Stomach (tissue), 8 donors: ENCODE measurements at regions not wholly inside any gene's neighbourhood (a gene's known extent, or its start where the extent isn't known, plus 50 kb on each side); places are given as distances from the start of the nearest gene placed in this dataset.

Experiments
- DNase-seq, 2 donors: peaks; one replicate each; pipeline versions ENCODE4 v3.0.0 to v3.0.0-alpha.2; 2013 to 2019
- H3K27ac ChIP-seq, 5 donors: fragments of 200-600 bp in 4 of 5; sonication (generic) in 4 of 5; one replicate each; pipeline ENCODE4 v1.5.1; 2013 to 2019; ENCODE audit warnings: mild to moderate bottlenecking in 1 of 5, moderate library complexity in 1 of 5
- H3K27me3 ChIP-seq, 3 donors: fragments of 200-600 bp; sonication (generic); one replicate each; pipeline ENCODE4 v1.5.1; 2017 to 2019; ENCODE audit warnings: mixed run types in 1 of 3
- H3K36me3 ChIP-seq, 4 donors: fragments of 200-600 bp; sonication (generic); 1 replicate in 3 of 4; 2 replicates in 1 of 4; pipeline ENCODE4 v1.5.1; 2016 to 2019
- H3K4me1 ChIP-seq, 4 donors: fragments of 200-600 bp; sonication (generic); one replicate each; pipeline ENCODE4 v1.5.1; 2016 to 2019
- H3K4me3 ChIP-seq, 4 donors: fragments of 200-600 bp; sonication (generic) in 3 of 4; one replicate each; pipeline ENCODE4 v1.5.1; 2016 to 2019; ENCODE audit warnings: mild to moderate bottlenecking in 1 of 4
- H3K9me3 ChIP-seq, 4 donors: fragments of 200-600 bp; sonication (generic); one replicate each; pipeline ENCODE4 v1.5.1; 2016 to 2019
- CTCF ChIP-seq, 7 experiments: fragments of 450-650 bp in 4 of 7; fragments of 200-600 bp in 3 of 7; sonication (generic) in 3 of 7; IDR thresholded peaks; one replicate each; pipeline ENCODE4 v1.5.1; 2016 to 2019; ENCODE audit warnings: antibody characterized with exemption in 7 of 7, control low read depth in 2 of 7, mild to moderate bottlenecking in 1 of 7
- EP300 ChIP-seq: sonication (generic); formaldehyde crosslinking; IDR thresholded peaks from one replicate; pipeline ENCODE4 v1.6.1; 2017; ENCODE audit warnings: antibody characterized with exemption
- POLR2A ChIP-seq, 4 donors: fragments of 450-650 bp; IDR thresholded peaks; one replicate each; pipeline ENCODE4 v1.6.1; 2016; ENCODE audit warnings: antibody characterized with exemption in 4 of 4, control low read depth in 2 of 4, mild to moderate bottlenecking in 1 of 4, moderate library complexity in 1 of 4
- POLR2AphosphoS5 ChIP-seq, 3 donors: sonication (generic); formaldehyde crosslinking; IDR thresholded peaks; one replicate each; pipeline ENCODE4 v1.6.1; 2016; ENCODE audit warnings: antibody characterized with exemption in 3 of 3
- WGBS, 5 donors: extraction: QIAGEN DNeasy Blood & Tissue Kit in 3 of 5; methylation state at CpG; one replicate each; pipeline versions ENCODE4 v1.1.5 to v1.1.7; 2013 to 2018; 5-methylcytosine and 5-hydroxymethylcytosine counted together
- intact Hi-C: fragments of 100-400 bp; cut with DNase I; formaldehyde crosslinking; loops from one replicate; pipeline ENCODE4 v1.15.1; 2023; ENCODE audit warnings: low total_unique reads
- donor health status: healthy with polysubstance abuse.
- donor health status: Bipolar disorder and iron deficiency.
- donor health status: healthy.

- no peak for DNase-seq
- Histone ChIP-seq H3K4me3 (no peak overlapping the region), H3K27ac (no peak overlapping the region), H3K36me3 (no peaks in the 10 kb centered on the region), H3K27me3 (peaks cover 0 to 30% (median 0%) of the 10 kb centered on the region in 3 donors), H3K4me1 (no peaks in the 10 kb centered on the region), H3K9me3 (no peaks in the 10 kb centered on the region)
- 77 to 88% (median 80%) methylated on average over 4 of the region's 4 CpGs for WGBS, 5 donors
- intact Hi-C loops: no loop called here
- TF ChIP-seq EP300: no peak
- no peak for TF ChIP-seq POLR2A (IDR thresholded peaks at IDR 0.05)
- no peak for TF ChIP-seq CTCF (IDR thresholded peaks at IDR 0.05)
- no peak for TF ChIP-seq POLR2AphosphoS5 (IDR thresholded peaks at IDR 0.05)
These were observed 476.0 kb upstream of the ASIC2 start for GRCh38 chr17:33769066-33769465.

- Histone ChIP-seq H3K36me3 (no peaks in the 10 kb centered on the region), H3K27me3 (peaks cover 0 to 39% (median 8%) of the 10 kb centered on the region in 3 donors), H3K4me3 (no peak overlapping the region), H3K4me1 (no peaks in the 10 kb centered on the region), H3K27ac (no peak overlapping the region), H3K9me3 (no peaks in the 10 kb centered on the region)
- TF ChIP-seq CTCF (IDR thresholded peaks at IDR 0.05) (no peak), POLR2AphosphoS5 (IDR thresholded peaks at IDR 0.05) (no peak), POLR2A (IDR thresholded peaks at IDR 0.05) (no peak), EP300 (no peak)
- intact Hi-C loops: no loop called here
- DNase-seq: no peak
- 63 to 88% (median 80%) methylated on average over 4 of the region's 4 CpGs for WGBS, 5 donors
These were observed 478.8 kb upstream of the CCL2 start for GRCh38 chr17:33776304-33776703.

- no peak overlapping the region for H3K4me3 ChIP-seq
- H3K27ac ChIP-seq: no peak overlapping the region
- H3K9me3 ChIP-seq: no peaks in the 10 kb centered on the region
- H3K27me3 ChIP-seq: peaks cover 0 to 39% (median 8%) of the 10 kb centered on the region in 3 donors
- intact Hi-C loops: no loop called here
- DNase-seq: no peak
- WGBS, 5 donors: 80 to 93% (median 87%) methylated on average over 8 to 9 of the region's 9 CpGs
- TF ChIP-seq EP300 (no peak), POLR2A (IDR thresholded peaks at IDR 0.05) (no peak), POLR2AphosphoS5 (IDR thresholded peaks at IDR 0.05) (no peak), CTCF (IDR thresholded peaks at IDR 0.05) (no peak)
- no peaks in the 10 kb centered on the region for H3K36me3 ChIP-seq
- no peaks in the 10 kb centered on the region for H3K4me1 ChIP-seq
These were observed 478.2 kb upstream of the CCL2 start for GRCh38 chr17:33776903-33777302.

GRCh38 chr17:33777674-33778073 is 477.4 kb upstream of the CCL2 start:
- Histone ChIP-seq H3K27ac (no peak overlapping the region), H3K27me3 (peaks cover 0 to 39% (median 8%) of the 10 kb centered on the region in 3 donors), H3K36me3 (no peaks in the 10 kb centered on the region), H3K4me1 (no peaks in the 10 kb centered on the region), H3K9me3 (no peaks in the 10 kb centered on the region), H3K4me3 (no peak overlapping the region)
- 78 to 86% (median 81%) methylated on average over 5 of the region's 5 CpGs for WGBS, 5 donors
- intact Hi-C loops: no loop called here
- TF ChIP-seq POLR2AphosphoS5 (IDR thresholded peaks at IDR 0.05): no peak
- TF ChIP-seq POLR2A (IDR thresholded peaks at IDR 0.05): no peak
- no peak for TF ChIP-seq EP300
- no peak for TF ChIP-seq CTCF (IDR thresholded peaks at IDR 0.05)
- no peak for DNase-seq
